ENCODE measurements at regions not wholly inside any gene's neighbourhood (a gene's known extent, or its start where the extent isn't known, plus 50 kb on each side); places are given as distances from the start of the nearest gene placed in this dataset.

DNA sequence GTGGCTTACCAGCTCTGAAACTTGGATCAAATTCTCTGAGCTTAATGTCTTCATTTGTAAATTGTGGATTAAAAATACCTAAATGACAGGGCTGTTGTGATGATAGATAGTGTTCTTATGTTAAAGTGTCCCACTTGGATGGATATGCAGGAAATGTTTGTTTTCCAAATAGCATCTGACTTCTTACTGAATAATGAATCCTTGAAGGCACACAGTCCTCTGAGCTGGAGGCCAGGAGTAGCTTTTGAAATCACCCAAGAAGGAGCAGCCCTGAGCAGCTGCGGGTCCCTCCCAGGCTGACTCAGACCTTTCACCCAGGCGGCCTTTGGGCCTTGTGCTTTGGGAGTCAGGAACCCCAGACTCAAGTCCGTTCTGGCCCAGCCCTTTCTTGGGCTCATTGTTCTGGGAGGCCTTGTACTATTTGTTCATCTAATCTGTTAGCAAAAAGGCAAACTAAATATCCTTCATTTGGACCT lies 173.0 kb upstream of the GATA6 start:
- H3K27me3 ChIP-seq: no peaks in the 10 kb centered on the region
- no peaks in the 10 kb centered on the region for H3K36me3 ChIP-seq
- TF ChIP-seq EP300 (IDR thresholded peaks at IDR 0.05): no peak
- TF ChIP-seq POLR2A (IDR thresholded peaks at IDR 0.05): no peak
- no peak for TF ChIP-seq POLR2AphosphoS5 (IDR thresholded peaks at IDR 0.05)
- TF ChIP-seq, protein P1, sequence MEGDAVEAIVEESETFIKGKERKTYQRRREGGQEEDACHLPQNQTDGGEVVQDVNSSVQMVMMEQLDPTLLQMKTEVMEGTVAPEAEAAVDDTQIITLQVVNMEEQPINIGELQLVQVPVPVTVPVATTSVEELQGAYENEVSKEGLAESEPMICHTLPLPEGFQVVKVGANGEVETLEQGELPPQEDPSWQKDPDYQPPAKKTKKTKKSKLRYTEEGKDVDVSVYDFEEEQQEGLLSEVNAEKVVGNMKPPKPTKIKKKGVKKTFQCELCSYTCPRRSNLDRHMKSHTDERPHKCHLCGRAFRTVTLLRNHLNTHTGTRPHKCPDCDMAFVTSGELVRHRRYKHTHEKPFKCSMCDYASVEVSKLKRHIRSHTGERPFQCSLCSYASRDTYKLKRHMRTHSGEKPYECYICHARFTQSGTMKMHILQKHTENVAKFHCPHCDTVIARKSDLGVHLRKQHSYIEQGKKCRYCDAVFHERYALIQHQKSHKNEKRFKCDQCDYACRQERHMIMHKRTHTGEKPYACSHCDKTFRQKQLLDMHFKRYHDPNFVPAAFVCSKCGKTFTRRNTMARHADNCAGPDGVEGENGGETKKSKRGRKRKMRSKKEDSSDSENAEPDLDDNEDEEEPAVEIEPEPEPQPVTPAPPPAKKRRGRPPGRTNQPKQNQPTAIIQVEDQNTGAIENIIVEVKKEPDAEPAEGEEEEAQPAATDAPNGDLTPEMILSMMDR (IDR thresholded peaks at IDR 0.05): no peak
- no peaks in the 10 kb centered on the region for H3K9me3 ChIP-seq
- H3K27ac ChIP-seq: no peak overlapping the region
- no peak for DNase-seq (ENCODE audit: low spot score in 2 of 2)
- no peaks in the 10 kb centered on the region for H3K4me1 ChIP-seq
- WGBS: 49% methylated on average over 3 of the region's 3 CpGs
- no peak overlapping the region for H3K4me3 ChIP-seq

DNA sequence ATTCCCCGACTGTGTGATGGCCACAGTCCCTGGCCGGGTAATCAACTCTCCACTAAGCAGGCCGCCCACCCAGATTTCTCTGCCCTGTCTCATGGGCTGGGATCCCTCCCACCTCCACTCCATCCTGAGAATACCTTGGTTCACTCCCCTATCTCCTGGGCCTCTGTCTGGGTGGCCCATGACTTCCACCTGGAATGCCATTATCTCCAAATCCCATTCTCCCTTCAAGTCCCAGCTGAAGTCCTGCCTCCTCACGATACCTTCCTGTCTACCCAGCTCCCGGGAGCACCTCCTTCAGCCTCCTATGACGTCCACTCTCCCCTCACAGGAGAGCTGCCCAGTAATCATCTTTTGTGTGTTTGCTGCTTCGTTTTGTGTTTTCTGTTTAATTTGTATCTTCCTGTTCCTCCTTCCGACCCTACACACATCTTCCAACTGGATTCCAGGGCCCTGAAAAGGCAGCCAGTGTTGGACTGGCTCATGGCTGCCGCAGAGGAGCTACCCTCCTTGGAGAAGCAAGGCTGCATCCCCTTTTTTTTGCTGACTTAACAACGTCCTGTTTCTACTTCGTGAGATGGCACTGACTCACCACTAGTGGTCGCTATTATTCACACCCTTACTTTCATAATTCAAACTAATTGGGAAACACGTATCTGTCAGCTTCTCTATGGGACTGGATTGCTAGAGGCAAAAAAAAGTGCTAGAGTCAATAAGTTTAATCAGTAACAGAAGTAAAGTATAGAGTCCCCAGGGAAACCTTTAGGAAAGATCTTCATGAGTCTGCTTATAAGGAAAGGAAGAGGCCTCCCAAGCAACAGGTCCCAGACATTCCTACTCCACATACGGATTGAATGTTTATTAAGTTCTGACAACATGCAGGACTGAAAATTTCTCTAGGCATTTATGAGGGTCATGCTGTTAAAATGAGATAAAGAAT lies 171.9 kb upstream of the GATA6 start:
- no peaks in the 10 kb centered on the region for H3K9me3 ChIP-seq
- 62% methylated on average over 14 of the region's 14 CpGs for WGBS
- H3K36me3 ChIP-seq: no peaks in the 10 kb centered on the region
- no peak overlapping the region for H3K27ac ChIP-seq
- no peaks in the 10 kb centered on the region for H3K27me3 ChIP-seq
- TF ChIP-seq POLR2A (IDR thresholded peaks at IDR 0.05): no peak
- no peak for TF ChIP-seq EP300 (IDR thresholded peaks at IDR 0.05)
- TF ChIP-seq, protein P1 (IDR thresholded peaks at IDR 0.05): peak; percentile 7 to 62
- TF ChIP-seq POLR2AphosphoS5 (IDR thresholded peaks at IDR 0.05): no peak
- H3K4me1 ChIP-seq: no peaks in the 10 kb centered on the region
- no peak overlapping the region for H3K4me3 ChIP-seq
- no peak for DNase-seq (ENCODE audit: low spot score in 2 of 2)

DNA sequence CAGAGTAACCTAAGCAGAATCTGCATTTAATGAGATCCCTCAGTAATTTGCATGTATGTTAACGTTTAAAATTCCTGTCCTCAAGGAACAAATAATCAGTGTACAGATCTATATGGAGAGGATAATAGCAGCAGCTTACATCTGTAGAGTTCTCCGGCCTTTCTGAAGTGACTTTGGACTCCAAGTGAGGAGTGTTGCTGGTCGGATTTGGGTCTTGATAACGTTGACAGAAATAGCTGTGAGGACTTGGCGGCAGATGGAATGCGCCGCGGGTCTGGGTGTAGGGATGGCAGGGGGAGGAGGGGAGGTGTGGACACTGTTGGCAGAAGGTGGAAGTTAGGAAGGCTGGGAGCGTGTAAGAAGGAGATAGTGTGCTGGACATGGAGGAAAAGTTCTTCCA lies 170.9 kb upstream of the GATA6 start:
- Histone ChIP-seq H3K27me3 (no peaks in the 10 kb centered on the region), H3K4me1 (no peaks in the 10 kb centered on the region), H3K9me3 (no peaks in the 10 kb centered on the region), H3K4me3 (no peak overlapping the region), H3K36me3 (no peaks in the 10 kb centered on the region), H3K27ac (no peak overlapping the region)
- DNase-seq (ENCODE audit: low spot score in 2 of 2): no peak
- no peak for TF ChIP-seq POLR2A (IDR thresholded peaks at IDR 0.05)
- no peak for TF ChIP-seq EP300 (IDR thresholded peaks at IDR 0.05)
- TF ChIP-seq, protein P1 (IDR thresholded peaks at IDR 0.05): no peak
- no peak for TF ChIP-seq POLR2AphosphoS5 (IDR thresholded peaks at IDR 0.05)
- WGBS: 61% methylated on average over 9 of the region's 9 CpGs

DNA sequence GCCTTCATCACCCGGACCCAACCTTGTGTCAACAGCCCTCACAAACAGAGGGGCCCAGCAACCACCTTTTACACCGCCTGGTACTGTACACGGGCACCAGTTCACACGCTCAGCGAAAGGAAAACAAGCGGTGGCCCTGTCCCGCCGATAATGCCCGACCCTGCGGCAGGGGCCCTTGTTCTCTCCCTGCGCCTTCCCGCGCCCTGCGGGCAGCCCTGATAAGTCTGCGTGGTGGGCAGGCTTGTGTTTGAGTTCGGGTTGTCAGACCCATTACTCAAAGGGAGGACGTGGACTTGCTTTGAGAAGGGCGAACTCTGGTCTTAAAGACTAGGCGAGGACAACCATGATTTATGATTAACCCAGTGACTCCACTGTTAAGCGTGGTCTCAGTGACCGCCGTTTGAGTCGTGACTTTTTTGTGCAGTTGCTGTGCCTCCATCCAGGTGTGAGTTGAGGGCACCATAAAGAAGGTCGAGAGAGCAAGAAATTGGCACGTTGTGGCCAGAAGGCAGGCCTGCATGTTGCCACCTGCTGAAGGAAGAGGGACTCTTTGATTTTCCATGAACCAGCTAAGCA lies 167.4 kb upstream of the GATA6 start:
- Histone ChIP-seq H3K4me1 (no peaks in the 10 kb centered on the region), H3K36me3 (no peaks in the 10 kb centered on the region), H3K9me3 (no peaks in the 10 kb centered on the region), H3K4me3 (no peak overlapping the region), H3K27ac (no peak overlapping the region), H3K27me3 (no peaks in the 10 kb centered on the region)
- DNase-seq (ENCODE audit: low spot score in 2 of 2): no peak
- WGBS: 85% methylated on average over 25 of the region's 25 CpGs
- no peak for TF ChIP-seq POLR2AphosphoS5 (IDR thresholded peaks at IDR 0.05)
- TF ChIP-seq, protein P1 (IDR thresholded peaks at IDR 0.05): no peak
- TF ChIP-seq EP300 (IDR thresholded peaks at IDR 0.05): no peak
- no peak for TF ChIP-seq POLR2A (IDR thresholded peaks at IDR 0.05)

DNA sequence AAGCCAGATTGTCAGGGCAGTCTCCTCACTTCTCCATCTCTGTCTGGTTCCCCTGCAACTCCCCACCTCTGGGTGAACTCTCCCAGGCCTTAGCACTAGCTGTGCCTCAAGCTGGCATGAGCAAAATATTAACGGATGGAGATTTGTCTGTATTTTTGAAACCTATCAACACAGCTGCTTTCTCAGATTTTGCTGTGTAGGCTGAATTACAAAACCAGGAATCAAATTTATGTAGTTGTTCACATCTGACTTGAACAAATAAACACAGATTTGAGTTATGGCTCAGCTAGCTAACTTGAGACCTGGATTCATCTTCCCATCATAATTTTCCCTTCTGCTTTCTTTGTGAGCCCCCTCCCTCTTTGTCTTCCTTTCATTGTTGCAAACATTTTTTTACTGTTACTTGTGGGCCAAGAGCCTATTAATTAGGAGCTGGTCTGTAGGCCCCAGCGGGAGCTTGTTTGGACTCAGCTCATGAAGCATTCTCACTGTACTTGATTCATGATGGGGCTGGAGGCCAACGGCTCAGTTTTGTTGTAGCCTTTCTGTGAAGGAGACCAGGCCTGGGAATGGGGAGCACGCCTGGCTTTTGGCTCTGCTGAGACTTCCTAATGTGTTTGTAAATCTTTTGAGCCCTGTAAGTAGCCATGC lies 164.1 kb upstream of the GATA6 start:
- WGBS: 46% methylated on average over 4 of the region's 4 CpGs
- DNase-seq (ENCODE audit: low spot score in 2 of 2): no peak
- Histone ChIP-seq H3K27me3 (no peaks in the 10 kb centered on the region), H3K36me3 (no peaks in the 10 kb centered on the region), H3K4me1 (no peaks in the 10 kb centered on the region), H3K4me3 (no peak overlapping the region), H3K27ac (no peak overlapping the region), H3K9me3 (no peaks in the 10 kb centered on the region)
- no peak for TF ChIP-seq POLR2A (IDR thresholded peaks at IDR 0.05)
- TF ChIP-seq POLR2AphosphoS5 (IDR thresholded peaks at IDR 0.05): no peak
- TF ChIP-seq, protein P1 (IDR thresholded peaks at IDR 0.05): no peak
- TF ChIP-seq EP300 (IDR thresholded peaks at IDR 0.05): no peak
